Sigmoid colon (tissue), 4 donors: ENCODE measurements at regions not wholly inside any gene's neighbourhood (a gene's known extent, or its start where the extent isn't known, plus 50 kb on each side); places are given as distances from the start of the nearest gene placed in this dataset.

ENCODE experiments used
- EP300 ChIP-seq, 4 donors: sonication (generic); formaldehyde crosslinking; IDR thresholded peaks; one replicate each; pipeline ENCODE4 v1.6.1; 2017; ENCODE audit warnings: antibody characterized with exemption in 4 of 4
- TF ChIP-seq, protein P1 (sequence below), 4 experiments: fragments of 450-650 bp in 3 of 4; fragments of 200-600 bp in 1 of 4; IDR thresholded peaks; one replicate each; pipeline ENCODE4 v1.5.1; 2016 to 2019; ENCODE audit warnings: antibody characterized with exemption in 4 of 4, mild to moderate bottlenecking in 3 of 4, moderate library complexity in 2 of 4

DNA sequence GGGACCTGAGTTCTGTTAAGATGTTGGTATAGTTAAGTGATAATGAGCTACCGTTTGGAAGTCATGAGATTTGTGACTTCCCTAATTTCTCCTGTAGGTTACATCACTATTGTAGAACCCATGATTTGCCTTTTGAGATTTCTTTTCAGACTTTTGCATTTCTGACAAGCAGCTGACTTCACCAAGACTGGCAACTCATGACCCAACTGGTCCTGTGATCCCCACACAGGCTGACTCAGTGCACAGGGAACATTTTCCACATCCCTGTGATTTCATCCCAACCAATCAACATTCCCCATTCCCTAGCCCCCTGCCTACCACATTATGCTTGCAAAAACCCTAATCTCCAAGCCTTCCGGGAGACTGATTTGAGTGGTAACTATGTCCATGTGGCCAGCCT lies 242.1 kb upstream of the PDZRN3 start:
- no peak for TF ChIP-seq EP300 (IDR thresholded peaks at IDR 0.05)
- TF ChIP-seq, protein P1, sequence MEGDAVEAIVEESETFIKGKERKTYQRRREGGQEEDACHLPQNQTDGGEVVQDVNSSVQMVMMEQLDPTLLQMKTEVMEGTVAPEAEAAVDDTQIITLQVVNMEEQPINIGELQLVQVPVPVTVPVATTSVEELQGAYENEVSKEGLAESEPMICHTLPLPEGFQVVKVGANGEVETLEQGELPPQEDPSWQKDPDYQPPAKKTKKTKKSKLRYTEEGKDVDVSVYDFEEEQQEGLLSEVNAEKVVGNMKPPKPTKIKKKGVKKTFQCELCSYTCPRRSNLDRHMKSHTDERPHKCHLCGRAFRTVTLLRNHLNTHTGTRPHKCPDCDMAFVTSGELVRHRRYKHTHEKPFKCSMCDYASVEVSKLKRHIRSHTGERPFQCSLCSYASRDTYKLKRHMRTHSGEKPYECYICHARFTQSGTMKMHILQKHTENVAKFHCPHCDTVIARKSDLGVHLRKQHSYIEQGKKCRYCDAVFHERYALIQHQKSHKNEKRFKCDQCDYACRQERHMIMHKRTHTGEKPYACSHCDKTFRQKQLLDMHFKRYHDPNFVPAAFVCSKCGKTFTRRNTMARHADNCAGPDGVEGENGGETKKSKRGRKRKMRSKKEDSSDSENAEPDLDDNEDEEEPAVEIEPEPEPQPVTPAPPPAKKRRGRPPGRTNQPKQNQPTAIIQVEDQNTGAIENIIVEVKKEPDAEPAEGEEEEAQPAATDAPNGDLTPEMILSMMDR (IDR thresholded peaks at IDR 0.05) = no peak
